ENCODE measurements at regions not wholly inside any gene's neighbourhood (a gene's known extent, or its start where the extent isn't known, plus 50 kb on each side); places are given as distances from the start of the nearest gene placed in this dataset.

DNA sequence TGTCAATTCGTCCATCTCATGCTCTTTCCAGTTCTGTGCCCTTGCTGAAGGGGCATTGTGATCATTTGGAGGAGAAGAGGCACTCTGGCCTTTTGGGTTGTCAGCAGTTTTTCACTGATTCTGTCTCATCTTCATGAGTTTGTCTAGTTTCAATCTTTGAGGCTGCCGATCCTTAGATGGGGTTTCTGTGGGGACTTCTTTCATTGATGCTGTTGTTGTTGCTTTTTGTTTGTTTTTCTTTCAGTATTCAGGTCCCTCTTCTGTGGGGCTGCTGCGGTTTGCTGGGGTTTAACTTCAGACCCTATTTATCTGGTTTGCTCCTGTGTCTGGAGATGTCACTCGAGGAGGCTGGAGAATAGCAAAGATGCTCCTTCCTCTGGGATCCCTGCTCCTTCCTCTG is 224.3 kb downstream of the JRKL start:
- TF ChIP-seq, protein P1, sequence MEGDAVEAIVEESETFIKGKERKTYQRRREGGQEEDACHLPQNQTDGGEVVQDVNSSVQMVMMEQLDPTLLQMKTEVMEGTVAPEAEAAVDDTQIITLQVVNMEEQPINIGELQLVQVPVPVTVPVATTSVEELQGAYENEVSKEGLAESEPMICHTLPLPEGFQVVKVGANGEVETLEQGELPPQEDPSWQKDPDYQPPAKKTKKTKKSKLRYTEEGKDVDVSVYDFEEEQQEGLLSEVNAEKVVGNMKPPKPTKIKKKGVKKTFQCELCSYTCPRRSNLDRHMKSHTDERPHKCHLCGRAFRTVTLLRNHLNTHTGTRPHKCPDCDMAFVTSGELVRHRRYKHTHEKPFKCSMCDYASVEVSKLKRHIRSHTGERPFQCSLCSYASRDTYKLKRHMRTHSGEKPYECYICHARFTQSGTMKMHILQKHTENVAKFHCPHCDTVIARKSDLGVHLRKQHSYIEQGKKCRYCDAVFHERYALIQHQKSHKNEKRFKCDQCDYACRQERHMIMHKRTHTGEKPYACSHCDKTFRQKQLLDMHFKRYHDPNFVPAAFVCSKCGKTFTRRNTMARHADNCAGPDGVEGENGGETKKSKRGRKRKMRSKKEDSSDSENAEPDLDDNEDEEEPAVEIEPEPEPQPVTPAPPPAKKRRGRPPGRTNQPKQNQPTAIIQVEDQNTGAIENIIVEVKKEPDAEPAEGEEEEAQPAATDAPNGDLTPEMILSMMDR (IDR thresholded peaks at IDR 0.05), result no peak
- no peak for TF ChIP-seq POLR2A (IDR thresholded peaks at IDR 0.05)

Measured in esophagus squamous epithelium (tissue), 4 donors.